Testis (tissue), 2 donors: ENCODE measurements at regions not wholly inside any gene's neighbourhood (a gene's known extent, or its start where the extent isn't known, plus 50 kb on each side); places are given as distances from the start of the nearest gene placed in this dataset.

Experiments used
- DNase-seq: peaks from one replicate; pipeline ENCODE4 v3.0.0-alpha.2; 2019
- H3K27ac ChIP-seq, 2 donors: fragments of 200-600 bp; sonication (generic); one replicate each; pipeline ENCODE4 v1.5.1; 2019
- H3K27me3 ChIP-seq: fragments of 200-600 bp; sonication (generic); one replicate; pipeline ENCODE4 v1.5.1; 2019
- H3K36me3 ChIP-seq: fragments of 200-600 bp; sonication (generic); one replicate; pipeline ENCODE4 v1.5.1; 2017; ENCODE audit warnings: low read depth; ENCODE audit errors: missing control alignments
- H3K4me1 ChIP-seq: fragments of 200-600 bp; sonication (generic); one replicate; pipeline ENCODE4 v1.5.1; 2019
- H3K4me3 ChIP-seq, 2 donors: fragments of 200-600 bp; sonication (generic); one replicate each; pipeline ENCODE4 v1.5.1; 2017 to 2019
- H3K9me3 ChIP-seq: fragments of 200-600 bp; sonication (generic); one replicate; pipeline ENCODE4 v1.5.1; 2017
- POLR2A ChIP-seq: fragments of 450-650 bp; IDR thresholded peaks from one replicate; pipeline ENCODE4 v1.6.1; 2017; ENCODE audit warnings: antibody characterized with exemption, mild to moderate bottlenecking, moderate library complexity
- WGBS, 2 donors: methylation state at CpG; one replicate each; pipeline ENCODE4 v1.1.5; 2018; 5-methylcytosine and 5-hydroxymethylcytosine counted together
- intact Hi-C: fragments of 100-400 bp; cut with DNase I; formaldehyde crosslinking; loops from one replicate; pipeline ENCODE4 v1.15.1; 2023; ENCODE audit warnings: low total_unique reads
- TF ChIP-seq, protein P1 (sequence below), 3 experiments: fragments of 450-650 bp in 2 of 3; fragments of 200-600 bp in 1 of 3; sonication (generic) in 1 of 3; IDR thresholded peaks; one replicate each; pipeline ENCODE4 v1.5.1; 2016 to 2019; ENCODE audit warnings: antibody characterized with exemption in 3 of 3, mild to moderate bottlenecking in 2 of 3, moderate library complexity in 1 of 3

DNA sequence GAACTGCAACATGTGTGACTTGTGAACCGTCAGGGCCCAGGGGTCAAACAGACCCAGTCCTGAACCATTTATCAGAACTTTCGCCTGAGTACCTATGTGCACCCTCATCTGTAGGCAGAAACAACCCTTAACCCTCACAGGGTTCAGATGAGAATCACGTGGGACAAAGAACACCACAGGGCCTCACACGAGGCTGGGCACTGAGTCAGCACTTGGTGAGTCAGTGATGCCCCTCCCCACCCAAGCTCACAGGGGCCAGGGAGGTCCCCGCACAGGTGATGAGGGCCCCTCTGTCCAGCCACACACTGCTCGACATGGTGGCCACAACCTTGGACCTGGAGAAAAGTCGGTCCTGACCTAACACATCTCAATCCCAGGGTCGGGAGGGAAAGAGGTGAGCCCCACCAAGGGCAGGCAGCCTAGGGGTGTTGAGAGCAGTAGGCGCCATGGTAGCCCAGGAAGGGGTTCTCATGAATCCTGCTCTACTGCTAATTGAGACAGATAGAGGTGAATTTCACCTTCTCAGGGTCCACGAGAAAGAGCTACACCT lies 176.4 kb downstream of the SHANK2 start:
- Histone ChIP-seq H3K27ac (no peak overlapping the region), H3K4me1 (no peaks in the 10 kb centered on the region), H3K9me3 (no peaks in the 10 kb centered on the region), H3K27me3 (no peaks in the 10 kb centered on the region), H3K36me3 (no peaks in the 10 kb centered on the region), H3K4me3 (no peak overlapping the region)
- no peak for DNase-seq
- WGBS, 2 donors, result 83 to 85% methylated on average over 8 to 10 of the region's 10 CpGs
- intact Hi-C loops, result no loop called here
- no peak for TF ChIP-seq POLR2A
- TF ChIP-seq, protein P1, sequence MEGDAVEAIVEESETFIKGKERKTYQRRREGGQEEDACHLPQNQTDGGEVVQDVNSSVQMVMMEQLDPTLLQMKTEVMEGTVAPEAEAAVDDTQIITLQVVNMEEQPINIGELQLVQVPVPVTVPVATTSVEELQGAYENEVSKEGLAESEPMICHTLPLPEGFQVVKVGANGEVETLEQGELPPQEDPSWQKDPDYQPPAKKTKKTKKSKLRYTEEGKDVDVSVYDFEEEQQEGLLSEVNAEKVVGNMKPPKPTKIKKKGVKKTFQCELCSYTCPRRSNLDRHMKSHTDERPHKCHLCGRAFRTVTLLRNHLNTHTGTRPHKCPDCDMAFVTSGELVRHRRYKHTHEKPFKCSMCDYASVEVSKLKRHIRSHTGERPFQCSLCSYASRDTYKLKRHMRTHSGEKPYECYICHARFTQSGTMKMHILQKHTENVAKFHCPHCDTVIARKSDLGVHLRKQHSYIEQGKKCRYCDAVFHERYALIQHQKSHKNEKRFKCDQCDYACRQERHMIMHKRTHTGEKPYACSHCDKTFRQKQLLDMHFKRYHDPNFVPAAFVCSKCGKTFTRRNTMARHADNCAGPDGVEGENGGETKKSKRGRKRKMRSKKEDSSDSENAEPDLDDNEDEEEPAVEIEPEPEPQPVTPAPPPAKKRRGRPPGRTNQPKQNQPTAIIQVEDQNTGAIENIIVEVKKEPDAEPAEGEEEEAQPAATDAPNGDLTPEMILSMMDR (IDR thresholded peaks at IDR 0.05), result no peak

DNA sequence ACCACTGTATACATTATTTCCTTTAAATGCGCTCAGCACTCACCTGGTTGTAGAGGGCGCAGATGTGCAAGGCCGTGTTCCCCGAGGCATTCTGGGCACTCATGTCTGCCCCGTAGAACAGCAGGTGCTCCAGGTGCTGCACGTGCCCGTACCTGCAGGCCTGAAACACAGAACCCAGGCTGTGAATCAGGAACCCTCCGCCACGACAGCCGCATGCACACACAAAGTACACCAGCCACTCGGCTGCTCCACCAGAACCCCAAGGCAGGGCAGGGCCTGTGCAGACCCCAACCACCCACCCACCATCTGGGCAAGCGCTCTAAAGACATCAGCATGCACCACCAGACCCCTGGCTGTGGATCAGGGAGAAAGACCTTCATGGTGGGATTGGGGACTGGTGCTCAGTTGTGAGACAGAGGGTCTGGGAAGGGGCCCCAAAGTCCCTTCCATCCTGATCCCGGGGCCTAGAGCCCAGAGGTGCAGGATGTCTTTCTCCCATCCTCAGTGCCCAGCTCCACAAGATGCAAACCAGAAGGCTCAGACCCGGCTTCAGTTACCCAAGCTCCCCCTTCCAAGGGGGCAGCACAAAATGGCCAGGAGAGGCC lies 177.2 kb downstream of the SHANK2 start:
- Histone ChIP-seq H3K9me3 (no peaks in the 10 kb centered on the region), H3K36me3 (no peaks in the 10 kb centered on the region), H3K4me1 (no peaks in the 10 kb centered on the region), H3K4me3 (no peak overlapping the region), H3K27ac (no peak overlapping the region), H3K27me3 (no peaks in the 10 kb centered on the region)
- TF ChIP-seq, protein P1 (IDR thresholded peaks at IDR 0.05), result no peak
- no peak for TF ChIP-seq POLR2A
- intact Hi-C loops, result no loop called here
- no peak for DNase-seq
- WGBS, 2 donors, result 94% methylated on average over 10 to 14 of the region's 14 CpGs

DNA sequence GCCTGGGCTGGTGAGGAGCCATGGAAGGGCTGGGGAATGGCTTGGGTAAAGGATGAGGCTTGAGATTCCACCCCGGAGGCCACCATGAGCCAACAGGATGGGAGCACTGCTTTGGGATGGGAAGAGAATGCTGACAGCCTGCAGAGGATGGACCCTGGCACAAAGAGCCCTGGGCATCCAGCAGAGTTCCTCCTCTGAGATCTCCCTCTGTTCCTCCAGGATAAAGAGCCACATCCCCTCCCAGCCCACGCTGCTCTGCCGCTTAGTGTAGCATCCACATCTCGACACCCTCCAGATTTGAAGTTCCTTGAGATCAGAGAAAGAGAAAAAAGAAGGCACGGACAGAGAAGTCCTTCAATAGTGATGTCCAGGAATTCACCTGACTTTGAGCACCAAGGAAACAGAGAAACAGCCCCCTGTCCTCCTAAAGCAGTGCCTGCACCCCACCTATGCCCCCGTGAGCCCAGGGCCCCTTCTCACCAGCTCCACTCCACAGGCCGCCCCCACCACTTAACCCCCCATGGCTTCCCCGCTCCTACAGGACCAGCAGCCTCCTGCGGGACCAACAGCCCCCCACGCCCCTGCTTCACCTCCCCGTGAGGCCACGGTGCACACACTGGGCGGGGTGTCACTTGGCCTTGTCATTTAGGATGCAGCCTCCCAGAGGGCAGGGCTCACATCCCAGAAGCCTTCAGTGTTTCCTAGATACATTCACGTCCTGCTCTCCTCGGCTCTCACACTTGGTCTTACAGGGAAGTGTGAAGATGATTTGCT lies 180.5 kb downstream of the SHANK2 start:
- DNase-seq, result no peak
- no peaks in the 10 kb centered on the region for H3K27me3 ChIP-seq
- H3K9me3 ChIP-seq, result no peaks in the 10 kb centered on the region
- H3K4me3 ChIP-seq, result no peak overlapping the region
- intact Hi-C loops, result no loop called here
- H3K27ac ChIP-seq, result no peak overlapping the region
- H3K4me1 ChIP-seq, result no peaks in the 10 kb centered on the region
- TF ChIP-seq, protein P1 (IDR thresholded peaks at IDR 0.05), result no peak
- no peak for TF ChIP-seq POLR2A
- no peaks in the 10 kb centered on the region for H3K36me3 ChIP-seq
- 84 to 86% methylated on average over 10 to 15 of the region's 15 CpGs for WGBS, 2 donors

DNA sequence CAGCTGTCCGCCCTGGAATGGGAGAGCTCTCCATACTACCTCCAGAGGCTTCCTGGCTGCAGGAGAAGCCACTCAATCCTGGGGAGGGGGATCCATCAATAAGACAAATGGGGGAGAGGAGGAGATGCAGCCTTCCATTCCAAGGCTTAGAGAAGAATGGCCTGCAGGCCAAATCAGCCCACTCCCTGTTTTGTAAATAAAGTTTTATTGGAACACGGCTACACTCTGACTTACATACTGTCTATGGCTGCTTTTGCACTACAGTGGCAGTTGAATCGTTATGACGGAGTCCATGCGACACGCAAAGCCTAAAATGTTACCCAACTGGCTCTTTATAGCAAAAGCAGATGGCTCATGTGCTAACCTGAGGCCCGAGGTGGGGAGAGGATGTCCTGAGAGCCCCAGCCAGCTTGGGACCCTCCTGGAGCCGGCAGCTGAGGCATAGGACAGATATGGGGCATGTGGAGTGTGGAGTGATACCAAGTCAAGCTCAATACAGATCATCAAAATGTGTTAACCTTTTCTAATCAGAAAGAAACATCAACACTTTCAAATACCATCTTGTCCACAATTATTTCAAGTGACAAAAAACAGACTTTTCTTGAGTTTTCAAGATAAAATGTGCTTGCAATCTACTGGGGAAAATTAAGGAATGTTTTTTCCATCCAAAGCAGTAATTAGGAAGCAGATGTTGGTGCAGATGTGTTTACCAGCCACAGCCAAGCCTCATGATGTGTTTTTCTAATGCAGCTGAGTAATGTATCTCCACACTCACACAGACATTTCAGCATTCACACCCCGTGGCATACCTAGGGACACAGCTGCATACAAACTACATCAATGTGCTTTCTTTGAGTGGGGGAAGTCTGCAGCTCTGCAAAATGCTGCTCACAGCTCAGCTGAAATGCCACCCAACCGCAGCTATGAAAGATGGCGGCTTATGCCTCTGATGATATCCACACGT lies 181.6 kb downstream of the SHANK2 start:
- DNase-seq, result no peak
- no peaks in the 10 kb centered on the region for H3K27me3 ChIP-seq
- WGBS, 2 donors, result 79 to 85% methylated on average over 12 of the region's 12 CpGs

More for the DNA sequence above, 181.6 kb downstream of the SHANK2 start:
- Histone ChIP-seq H3K27ac (no peak overlapping the region), H3K9me3 (no peaks in the 10 kb centered on the region), H3K36me3 (no peaks in the 10 kb centered on the region), H3K4me1 (no peaks in the 10 kb centered on the region), H3K4me3 (no peak overlapping the region)
- TF ChIP-seq POLR2A, result no peak
- TF ChIP-seq, protein P1 (IDR thresholded peaks at IDR 0.05), result no peak
- intact Hi-C loops, result no loop called here
